NCI-H526 (cell line): ENCODE measurements at regions not wholly inside any gene's neighbourhood (a gene's known extent, or its start where the extent isn't known, plus 50 kb on each side); places are given as distances from the start of the nearest gene placed in this dataset.
"Not testable (repeated sequence)": the region's sequence is repeated elsewhere in the genome, so short reads cannot be mapped to it uniquely, and the experiment has no call there.

Experiments used
- DNase-seq, 2 experiments: peaks; one replicate each; lab custom pipeline; 2025; lab: John Stamatoyannopoulos, UW

DNA sequence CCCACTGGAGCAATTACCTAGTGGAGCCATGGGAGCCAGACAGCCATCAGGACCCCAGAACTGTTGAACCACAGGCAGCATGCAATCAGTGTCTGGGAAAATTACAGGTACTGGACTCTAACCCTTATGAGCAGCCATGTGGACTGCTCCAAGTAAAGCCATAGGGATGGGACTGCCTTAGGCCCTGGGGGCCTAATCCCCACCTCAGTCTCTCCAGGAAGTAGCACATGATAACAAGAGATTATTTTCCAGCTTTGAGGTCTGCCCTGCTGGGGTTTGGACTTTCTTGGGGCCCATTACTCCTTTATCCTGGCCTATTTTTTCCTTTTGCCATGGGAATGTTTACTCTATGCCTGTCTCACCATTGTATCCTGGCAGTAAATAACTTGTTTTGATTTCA, 226.8 kb downstream of the AEBP2 start:
- no peak for DNase-seq

DNA sequence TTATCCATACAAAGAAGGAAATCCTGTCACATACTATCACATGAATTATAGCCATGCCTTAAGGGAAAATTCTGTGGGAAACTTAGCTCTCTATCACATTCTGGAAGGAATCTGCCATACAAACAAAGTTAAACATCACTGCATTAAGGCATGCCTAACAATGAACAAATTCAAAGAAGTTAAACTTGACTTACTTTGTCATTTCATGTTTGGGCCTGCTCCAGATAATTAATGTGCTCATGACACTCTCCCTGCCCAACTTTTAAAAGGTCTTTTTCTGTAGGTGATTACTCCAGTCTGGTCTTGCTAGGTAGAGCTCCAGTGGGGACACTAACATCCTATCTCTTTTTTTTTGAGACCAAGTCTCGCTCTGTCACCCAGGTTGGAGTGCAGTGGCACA, 230.5 kb downstream of the AEBP2 start:
- DNase-seq = no peak

DNA sequence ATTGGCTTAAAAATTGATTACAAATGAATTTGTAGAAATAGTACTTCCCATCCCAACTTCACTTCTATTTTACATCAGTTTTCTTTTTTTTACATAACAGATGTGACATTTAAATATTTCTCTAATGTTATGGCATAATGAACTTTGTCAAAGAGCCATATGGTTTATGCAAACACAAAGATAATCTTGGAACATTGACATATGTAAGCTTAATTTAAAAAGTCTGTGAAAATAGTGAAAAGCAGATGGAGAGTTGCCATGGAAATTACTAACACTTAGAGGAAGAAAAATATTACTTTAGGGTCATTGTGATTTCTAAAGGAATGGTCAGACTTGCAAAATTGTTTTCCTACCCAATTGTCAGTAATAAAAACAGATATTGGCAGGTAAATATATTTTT, 232.4 kb downstream of the AEBP2 start:
- no peak for DNase-seq

GRCh38 chr12:19674437-19674836, 235.1 kb downstream of the AEBP2 start:
- DNase-seq = no peak

DNA sequence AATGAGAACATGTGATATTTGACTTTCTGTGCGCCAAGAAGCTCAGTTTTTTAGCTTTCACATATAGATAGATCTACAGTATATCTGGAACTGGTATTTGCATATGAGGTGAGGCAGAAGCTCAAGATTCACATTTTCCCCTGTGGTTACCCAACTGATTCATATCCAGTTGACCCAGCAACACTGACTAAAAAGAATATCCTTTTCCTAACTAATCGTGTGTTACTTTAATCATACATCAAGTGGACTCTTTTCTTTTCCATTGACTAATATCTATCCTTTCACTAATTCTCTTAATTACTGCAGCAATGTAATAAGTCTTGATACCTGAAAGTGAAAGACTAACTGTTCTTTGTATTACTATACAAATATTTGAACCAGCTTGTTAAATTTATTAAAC, 236.1 kb downstream of the AEBP2 start:
- no peak for DNase-seq

GRCh38 chr12:19678501-19678900, 239.2 kb downstream of the AEBP2 start:
- DNase-seq = not testable (repeated sequence)

- no peak for DNase-seq
Observed at GRCh38 chr12:19681007-19681406, 241.7 kb downstream of the AEBP2 start.

- DNase-seq = no peak
Observed at GRCh38 chr12:19683178-19683927, 244.1 kb downstream of the AEBP2 start.

DNA sequence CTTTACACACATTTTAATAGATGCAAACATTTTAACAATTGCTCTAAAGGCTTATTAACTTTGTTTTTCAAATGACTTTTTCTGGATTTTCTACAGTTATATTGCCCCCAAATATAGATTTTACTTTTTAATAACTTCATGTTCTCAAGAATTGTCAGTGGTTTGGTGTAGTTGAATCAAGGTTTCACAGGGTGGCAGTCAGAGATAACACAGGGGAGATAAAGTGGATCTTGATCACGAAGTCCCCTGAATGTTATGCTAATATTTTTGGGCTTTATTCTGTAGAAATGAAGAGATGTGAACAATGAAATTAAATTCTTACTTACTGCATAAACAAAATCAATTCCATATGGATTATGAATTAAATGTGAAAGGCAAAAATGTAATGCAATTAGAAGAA, 248.1 kb downstream of the AEBP2 start:
- DNase-seq = no peak

GRCh38 chr12:19688532-19688931, 249.2 kb downstream of the AEBP2 start:
- DNase-seq = no peak

DNA sequence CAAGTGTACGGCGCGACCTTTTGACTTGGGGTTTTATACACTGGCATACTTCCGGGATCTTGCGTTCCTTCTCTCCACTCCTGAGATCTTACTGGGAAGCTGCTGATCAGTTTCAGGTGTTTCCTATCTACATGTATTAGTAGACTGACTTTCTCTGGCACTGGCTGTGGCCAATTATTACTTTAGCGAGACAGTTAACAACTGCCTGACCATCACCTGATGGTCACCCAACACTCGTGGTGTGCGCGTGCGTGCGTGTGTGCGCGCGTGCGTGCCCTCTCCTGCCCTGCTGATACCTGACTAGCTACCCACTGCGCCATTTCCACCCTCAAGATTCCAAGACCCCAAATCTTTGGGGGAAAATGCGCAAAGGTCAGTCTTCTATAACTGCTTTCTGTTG, 249.9 kb downstream of the AEBP2 start:
- no peak for DNase-seq

DNA sequence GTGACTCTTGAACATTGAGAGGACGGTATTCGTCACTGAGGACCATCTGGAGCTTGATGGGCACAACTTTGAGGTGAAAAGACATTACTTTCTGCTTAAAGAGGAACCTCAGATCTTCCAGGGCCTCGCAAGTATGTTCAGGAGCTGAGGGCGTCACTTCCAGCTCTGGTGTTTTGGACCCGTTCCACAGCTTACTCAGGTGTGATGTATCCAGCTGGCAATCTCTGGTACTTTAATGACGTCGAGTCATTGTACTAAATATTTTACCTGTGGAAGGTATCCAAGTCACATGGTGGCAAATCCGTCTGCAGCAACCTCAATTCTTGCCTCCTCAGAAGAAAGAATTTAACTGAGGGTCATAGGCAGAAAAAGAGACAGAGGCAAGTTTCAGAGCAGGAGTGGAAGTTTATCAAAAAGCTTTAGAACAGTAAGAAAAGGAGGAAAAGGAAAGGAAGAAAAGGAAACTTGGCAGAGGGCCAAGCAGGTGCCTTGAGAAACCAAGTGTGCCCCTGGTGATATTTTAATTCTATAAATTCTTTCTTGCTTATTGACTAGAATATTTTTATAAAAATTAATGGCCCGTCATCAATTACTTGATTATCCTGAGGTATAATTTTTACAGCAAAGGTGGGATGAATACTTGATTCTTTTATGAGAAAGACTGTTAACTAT, 250.6 kb downstream of the AEBP2 start:
- no peak for DNase-seq

- DNase-seq = no peak
Observed at GRCh38 chr12:19692091-19692490, 252.8 kb downstream of the AEBP2 start.

GRCh38 chr12:19692566-19692965, 253.3 kb downstream of the AEBP2 start:
- no peak for DNase-seq

DNA sequence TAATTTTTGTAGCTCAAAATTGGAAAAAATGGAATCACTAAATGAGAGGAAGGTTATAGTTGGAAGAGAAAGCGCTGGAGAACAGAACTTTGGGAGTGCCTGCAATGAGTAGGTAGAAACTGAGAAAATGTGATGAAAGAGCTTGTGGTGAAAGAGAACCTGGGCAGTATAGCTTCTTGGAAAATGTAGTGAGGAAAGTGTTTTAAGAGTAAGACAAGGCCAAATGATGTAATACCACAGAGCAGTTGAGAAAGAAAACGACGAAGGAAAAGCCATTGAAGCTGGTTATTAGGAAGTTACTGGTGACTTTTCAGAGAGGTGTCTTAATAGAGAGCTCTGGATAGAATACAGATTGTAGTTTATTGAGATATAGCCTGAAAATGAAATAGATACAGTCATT, 255.3 kb downstream of the AEBP2 start:
- no peak for DNase-seq

DNA sequence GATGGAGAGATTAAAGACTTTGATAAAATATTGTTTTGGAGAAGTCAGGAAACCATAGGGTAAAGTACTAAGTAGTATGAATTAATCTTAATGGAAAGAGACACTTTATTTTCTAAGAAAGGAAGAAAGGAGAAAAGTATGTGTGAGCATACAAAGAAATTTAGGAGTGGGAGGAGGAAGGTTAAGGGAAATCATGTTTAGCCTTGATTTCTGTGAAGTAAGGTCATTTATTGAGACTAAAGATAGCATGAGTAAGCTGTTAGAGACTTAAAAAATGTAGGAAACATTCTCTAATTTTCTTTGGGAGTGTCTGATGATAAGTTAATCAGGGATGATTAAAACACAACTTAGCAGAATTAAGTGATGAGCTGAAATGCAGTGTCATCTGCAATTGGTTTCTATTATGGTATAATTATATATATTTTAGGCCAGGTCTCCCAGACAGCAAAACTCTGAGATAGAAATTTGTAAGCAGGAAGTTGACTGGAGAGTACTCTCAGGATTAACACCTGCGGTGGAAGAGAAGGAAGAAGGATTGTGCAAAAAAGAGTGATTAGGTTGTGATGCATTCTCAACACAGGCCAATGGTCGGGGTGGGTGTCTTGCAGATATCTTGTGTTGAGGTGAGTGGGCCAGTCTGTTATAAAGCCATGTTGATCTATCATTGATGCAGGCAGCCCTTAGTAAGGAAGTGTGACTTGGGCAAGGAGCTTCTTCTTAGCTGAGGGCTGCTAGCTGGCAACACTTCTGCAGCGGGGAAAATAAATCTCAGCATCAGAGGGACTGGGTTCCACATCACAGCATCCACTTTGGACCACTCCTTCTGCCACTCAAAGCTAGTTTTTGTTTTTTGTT, 256.2 kb downstream of the AEBP2 start:
- DNase-seq = no peak

DNA sequence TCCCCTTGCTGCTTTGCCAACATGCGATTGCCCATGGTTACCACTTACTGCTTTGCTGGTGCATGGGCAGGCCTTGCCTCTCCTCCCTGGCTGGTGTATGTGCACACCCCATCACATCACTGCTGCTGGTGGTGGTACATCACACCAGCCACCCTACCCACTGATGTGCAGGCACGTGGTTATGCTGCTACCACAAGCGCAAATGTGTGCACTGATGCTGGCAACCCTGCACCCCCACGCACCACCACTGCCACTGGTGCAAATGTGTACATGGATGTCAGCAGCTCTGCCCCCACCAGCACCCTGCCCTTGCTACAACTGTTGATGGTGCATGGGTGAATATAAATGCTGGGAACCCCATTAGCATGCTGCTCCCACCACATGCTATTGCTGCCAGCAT, 261.7 kb downstream of the AEBP2 start:
- DNase-seq = no peak

DNA sequence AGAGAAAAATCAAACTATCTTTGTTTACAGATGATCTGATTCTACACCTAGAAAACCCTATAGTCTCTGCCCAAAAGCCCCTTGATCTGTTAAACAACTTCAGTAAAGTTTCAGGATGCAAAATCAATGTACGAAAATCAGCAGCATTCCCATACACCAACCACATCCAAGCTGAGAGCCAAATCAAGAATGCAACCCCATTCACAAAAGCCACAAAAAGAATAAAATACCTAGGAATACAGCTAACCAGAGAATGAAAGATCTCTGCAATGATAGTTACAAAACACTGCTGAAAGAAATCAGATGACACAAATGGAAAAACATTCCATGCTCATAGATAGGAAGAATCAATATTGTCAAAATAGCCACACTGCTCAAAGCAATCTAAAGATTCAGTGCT, 265.7 kb downstream of the AEBP2 start:
- DNase-seq = no peak

GRCh38 chr12:19706936-19707335, 267.6 kb downstream of the AEBP2 start:
- DNase-seq = no peak

GRCh38 chr12:19707948-19708409, 268.7 kb downstream of the AEBP2 start:
- DNase-seq = no peak

GRCh38 chr12:19709889-19710288, 270.6 kb downstream of the AEBP2 start:
- no peak for DNase-seq
